AG20443 (cell line): ENCODE measurements at regions not wholly inside any gene's neighbourhood (a gene's known extent, or its start where the extent isn't known, plus 50 kb on each side); places are given as distances from the start of the nearest gene placed in this dataset.

Experiments used
- DNase-seq: peaks from one replicate; pipeline ENCODE4 v3.0.0; 2012; ENCODE audit warnings: low spot score, mixed read lengths

- DNase-seq, result no peak
Observed at GRCh38 chr3:43207628-43208085, 78.7 kb upstream of the SNRK start.

DNA sequence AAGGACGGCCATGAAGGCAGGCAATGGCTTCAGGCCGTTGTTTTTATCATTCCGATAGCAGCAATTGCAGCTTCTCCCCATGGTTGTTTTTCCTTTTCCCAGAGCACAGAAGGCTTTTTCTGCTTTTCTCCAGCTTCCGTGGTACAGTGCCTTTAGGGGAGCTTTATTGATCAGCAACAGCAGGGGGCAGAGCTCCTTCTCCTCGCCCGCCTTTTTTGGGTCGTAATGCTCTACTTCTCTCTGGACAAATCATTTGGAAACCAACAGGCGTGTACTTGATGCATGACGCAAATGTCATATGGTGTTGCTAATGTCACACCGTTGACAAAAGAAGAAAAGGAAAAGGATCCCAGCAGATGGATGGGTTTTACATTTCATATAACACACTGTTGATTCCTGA lies 79.7 kb upstream of the SNRK start:
- DNase-seq, result no peak

- DNase-seq, result no peak
Observed at GRCh38 chr3:43206105-43206504, 80.2 kb upstream of the SNRK start.

GRCh38 chr3:43203022-43203421 lies 83.3 kb upstream of the SNRK start:
- no peak for DNase-seq

DNA sequence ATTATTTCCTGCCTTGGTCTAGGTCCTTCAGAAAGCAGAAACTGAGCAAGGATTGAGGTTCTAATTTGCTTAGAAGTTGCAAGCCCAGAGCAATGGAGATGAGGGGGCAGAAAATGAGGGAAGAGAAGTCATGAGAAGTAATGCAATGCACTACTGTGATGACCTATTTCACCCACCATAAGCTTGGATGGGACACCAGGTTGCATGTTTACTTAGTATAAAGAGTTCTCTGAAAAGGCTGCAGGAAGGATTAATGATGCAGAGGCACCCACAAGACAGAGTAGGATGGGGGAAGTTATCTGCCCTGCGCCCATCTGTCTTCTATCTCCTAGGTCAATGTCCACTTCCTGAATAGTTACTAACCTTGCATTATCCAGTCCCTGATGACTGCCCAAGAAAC lies 84.8 kb upstream of the SNRK start:
- DNase-seq, result no peak

DNA sequence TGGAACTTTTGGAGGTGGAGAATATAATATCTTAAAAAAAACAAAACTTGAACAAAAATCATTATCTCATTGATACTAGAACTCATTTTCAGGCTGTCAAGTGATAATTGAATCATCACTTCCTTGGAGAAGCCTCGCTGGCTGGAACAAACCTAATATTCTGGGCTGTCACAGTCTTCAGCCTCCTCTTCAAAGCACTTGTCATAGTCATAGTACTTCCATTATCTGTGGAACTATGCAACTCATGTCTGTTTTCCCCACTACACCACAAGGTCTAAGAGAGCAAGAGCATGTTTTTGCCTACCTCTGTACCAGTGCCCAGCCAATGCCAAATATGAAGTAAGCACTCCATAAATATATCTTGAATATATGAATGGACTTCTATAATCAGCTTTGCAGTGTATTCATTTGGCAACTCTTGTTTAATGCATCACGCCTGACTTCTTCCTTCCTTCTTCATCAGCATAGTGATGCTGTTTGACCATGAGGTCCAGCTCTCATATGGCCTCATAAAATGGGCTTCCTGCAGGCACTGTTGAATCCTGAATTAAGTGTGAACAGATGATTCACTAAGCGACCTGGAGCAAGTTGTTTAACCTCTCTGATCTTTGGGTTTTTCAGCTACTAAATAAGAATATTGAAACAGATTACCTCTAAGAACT lies 86.6 kb upstream of the SNRK start:
- no peak for DNase-seq

DNA sequence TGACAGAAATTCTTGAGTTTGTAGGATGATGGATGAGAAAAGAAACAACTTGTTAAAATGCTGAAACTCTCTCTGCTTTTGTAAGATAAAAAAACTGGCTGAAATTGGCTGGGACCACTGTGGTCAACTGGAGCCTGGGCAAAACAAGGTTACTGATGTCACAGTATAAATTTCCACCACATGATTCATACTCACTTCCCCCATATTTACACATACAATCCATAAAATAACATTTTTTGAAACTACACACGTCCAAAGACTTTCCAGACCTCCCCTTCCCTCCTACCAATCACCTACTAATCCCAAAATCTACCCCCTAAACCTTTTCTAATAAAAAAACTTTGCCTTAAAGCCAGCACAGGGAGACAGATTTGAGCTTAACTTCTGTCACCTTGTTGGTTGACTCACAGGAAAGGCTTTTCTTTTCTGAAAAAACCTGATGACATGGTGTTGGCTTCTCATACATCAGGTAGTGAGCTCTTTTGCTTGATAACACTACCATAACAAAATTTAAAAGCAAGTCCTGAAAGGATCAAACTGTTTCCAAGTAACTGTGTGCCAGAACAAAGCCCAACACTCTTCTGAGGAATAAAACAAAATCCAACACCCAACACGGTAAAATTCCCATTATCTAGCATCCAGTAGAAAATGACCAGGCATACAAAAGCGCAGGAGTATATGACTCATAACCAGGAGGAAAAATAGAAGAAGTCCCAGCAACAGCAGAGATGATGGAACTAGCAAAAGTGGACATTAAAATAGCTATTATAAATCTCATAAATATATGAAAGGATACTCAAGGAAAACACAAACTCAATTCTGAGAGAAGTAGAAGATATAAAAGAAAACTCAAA lies 87.3 kb upstream of the SNRK start:
- no peak for DNase-seq

GRCh38 chr3:43198301-43198700 lies 88.0 kb upstream of the SNRK start:
- DNase-seq, result no peak

GRCh38 chr3:43197181-43197580 lies 89.2 kb upstream of the SNRK start:
- DNase-seq, result no peak

DNA sequence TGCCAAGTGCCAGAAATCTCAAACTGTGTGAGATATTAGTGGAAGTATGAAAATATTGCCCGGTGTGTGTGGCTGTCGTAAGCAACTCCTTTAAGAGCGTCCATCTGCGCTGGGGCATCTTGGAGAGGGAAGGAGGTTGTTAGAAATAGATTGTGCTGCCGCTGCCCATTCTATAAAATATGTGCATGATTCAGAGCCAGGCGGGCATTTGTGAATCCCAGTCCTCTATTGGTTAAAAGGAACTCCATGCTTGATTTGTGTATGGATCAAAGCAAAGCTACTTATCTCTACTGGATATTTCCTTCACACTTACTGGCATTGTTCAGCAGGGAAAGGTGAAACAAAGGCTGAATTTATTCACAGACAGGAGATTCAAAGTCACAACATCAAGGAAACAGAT lies 89.6 kb upstream of the SNRK start:
- no peak for DNase-seq

GRCh38 chr3:43195115-43195498 lies 89.2 kb upstream of the POMGNT2 start:
- no peak for DNase-seq

DNA sequence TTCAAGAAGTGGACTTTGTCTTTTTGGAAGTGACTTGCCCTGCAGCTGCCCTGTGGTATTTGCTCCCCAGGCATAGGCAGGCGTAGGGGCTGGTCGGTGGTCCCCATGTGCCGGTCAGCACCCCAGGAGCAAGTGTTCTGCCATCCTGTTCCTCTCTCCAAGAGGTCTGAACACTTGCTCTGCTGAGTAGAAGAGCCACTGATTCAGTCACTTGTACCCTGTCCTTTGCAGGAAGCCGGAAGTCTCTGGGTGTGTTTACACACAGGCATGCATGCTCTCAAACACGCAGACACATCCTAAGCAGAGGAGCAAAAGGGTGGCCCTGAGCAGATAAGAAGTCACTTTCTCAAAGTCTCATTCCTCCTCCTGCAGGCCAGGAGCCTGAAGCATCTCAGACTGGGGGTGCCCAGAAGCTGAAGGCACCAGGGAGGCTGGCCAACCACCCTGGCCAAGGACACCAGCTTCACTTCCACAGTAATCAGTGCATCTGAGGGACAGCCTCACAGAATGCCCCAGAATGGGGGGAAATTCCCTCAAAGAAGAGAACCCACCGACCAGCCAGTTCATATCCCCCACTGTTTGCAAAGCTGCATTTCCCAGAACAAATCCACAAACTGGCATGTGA lies 88.7 kb upstream of the POMGNT2 start:
- DNase-seq, result peak; percentile 19

GRCh38 chr3:43194069-43194468 lies 88.2 kb upstream of the POMGNT2 start:
- no peak for DNase-seq

GRCh38 chr3:43192028-43192427 lies 86.1 kb upstream of the POMGNT2 start:
- no peak for DNase-seq

- no peak for DNase-seq
Observed at GRCh38 chr3:43191116-43191515, 85.2 kb upstream of the POMGNT2 start.

DNA sequence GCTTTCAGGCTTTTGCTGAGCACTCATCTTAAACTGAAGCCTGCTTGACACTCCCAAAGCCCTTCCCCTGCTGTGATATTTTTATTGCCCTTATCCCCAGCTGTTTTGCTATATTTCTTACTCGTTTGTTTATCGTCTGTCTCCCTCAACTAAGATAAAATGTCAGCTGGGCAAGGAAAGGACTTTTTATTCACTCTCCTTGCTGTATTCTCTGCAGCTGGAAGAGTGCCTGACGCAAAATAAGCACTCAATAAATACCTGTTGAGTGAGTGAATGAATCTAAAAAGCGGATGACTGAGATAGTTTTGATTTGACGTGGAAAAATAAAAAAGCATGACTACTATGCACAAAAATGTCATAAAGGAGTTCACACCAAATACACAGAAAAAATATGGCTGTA lies 84.8 kb upstream of the POMGNT2 start:
- peak; percentile 33 for DNase-seq

DNA sequence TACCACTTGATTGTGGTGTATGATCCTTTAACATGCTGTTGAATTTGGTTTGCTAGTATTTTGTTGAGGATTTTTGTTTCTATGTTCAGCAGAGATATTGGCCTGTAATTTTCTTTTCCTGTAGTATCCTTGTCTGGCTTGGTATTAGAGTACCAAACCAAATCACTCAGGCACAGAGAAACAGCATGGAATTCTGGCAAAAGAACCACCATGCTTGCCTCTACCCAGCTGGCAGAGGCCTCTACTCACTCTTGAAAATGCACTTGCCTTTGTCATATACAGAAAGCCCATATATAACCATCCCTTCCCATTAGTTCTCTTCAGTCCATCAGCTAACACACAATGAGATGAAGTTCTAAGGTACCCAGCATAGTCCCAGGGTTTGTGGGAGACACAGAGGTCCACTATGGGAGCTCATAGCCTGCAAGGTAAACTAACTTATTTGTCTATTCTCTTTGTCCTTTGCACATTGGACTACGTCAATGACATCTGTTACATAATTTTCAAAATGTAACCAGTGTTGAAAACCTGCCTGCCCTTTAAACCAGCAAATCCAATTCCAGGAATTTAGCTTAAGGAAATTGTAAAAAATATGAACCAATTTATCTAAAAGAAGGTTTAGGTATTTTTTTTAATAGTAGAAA lies 82.1 kb upstream of the POMGNT2 start:
- no peak for DNase-seq

- no peak for DNase-seq
Observed at GRCh38 chr3:43185983-43186314, 80.1 kb upstream of the POMGNT2 start.

- no peak for DNase-seq
Observed at GRCh38 chr3:43185274-43185982, 79.5 kb upstream of the POMGNT2 start.

- DNase-seq, result no peak
Observed at GRCh38 chr3:43183456-43183855, 77.6 kb upstream of the POMGNT2 start.

DNA sequence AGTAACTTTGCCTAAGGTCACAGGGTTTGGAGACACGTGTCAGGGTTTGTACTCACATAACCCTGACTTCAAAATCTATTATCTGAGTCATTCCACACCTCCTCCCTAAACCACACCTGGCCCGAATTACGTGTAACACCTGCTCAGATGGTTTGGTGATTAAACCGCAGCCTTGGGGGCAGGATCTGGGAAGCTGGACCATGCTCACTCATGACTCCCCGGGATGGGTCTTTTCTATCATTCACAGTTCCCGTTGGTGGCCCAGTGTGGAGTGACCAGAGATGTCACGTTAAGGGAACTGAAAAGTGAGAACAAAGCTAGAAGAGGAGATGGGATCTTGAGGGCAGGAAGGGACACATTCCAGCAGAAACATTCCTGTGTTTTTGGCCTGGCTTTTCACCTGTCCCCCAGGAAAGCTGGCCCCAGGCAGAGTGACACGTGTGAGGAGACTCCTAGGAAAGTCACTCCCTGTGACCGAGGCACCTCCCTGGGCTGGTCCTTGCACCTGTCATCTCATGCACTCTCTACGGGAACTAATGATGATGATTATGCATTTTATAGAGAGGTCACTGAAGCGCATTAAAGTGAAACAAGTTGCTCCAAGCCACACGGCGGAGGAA lies 75.4 kb upstream of the POMGNT2 start:
- no peak for DNase-seq

DNA sequence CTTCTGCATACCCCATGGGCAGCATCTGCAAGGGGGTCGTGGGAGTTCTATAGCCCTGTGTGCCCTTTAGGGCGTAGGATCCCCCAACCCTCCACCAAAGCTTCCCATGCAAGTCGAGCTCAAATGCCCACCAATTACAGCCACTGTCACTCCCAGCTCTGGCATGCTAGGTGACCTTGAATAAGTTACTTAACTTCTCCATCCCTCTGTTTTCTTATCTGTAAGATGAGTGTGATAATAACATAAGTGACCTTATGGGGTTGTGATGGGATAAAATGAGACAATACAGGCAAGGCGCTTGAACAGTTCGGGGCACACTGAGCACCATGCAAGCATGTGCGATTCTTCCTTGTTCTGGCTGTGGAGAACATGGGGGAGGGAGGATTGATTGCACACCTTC lies 74.8 kb upstream of the POMGNT2 start:
- DNase-seq, result no peak
